ENCODE measurements at regions not wholly inside any gene's neighbourhood (a gene's known extent, or its start where the extent isn't known, plus 50 kb on each side); places are given as distances from the start of the nearest gene placed in this dataset.

- TF ChIP-seq CTCF (IDR thresholded peaks at IDR 0.05) (no peak), TCF7L2 (IDR thresholded peaks at IDR 0.05; ENCODE audit: low read depth, low read length) (no peak)
Observed at GRCh38 chr10:31723106-31723750, 205.4 kb downstream of the ARHGAP12 start.
